ENCODE measurements at regions not wholly inside any gene's neighbourhood (a gene's known extent, or its start where the extent isn't known, plus 50 kb on each side); places are given as distances from the start of the nearest gene placed in this dataset.

DNA sequence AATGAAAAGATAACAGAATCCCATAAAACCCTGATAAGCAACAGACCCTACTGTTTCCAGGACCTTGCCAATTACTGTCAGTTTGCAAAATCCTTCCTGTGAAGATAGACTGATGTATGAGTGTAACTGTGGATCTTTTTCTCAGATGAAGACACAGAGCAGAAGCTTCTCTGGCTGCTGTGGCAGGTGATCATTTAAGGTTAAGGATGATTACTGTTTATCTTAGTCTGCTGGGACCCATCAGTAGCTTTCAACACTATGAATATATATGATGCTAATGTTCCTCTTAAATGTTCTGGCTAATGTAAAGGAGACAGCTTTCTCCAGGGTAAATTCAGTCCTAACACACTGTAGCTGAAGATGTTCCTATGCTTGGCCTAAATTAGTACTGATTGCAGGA is 56.0 kb upstream of the CTTNBP2 start:
- Histone ChIP-seq H3K4me3 (ENCODE audit: insufficient read length, low read depth) (no peak overlapping the region), H3K27me3 (ENCODE audit: insufficient read depth, insufficient read length) (no peaks in the 10 kb centered on the region), H3K36me3 (ENCODE audit: insufficient read depth, insufficient read length, low read length) (no peaks in the 10 kb centered on the region), H3K4me1 (ENCODE audit: insufficient read depth, insufficient read length) (no peaks in the 10 kb centered on the region), H3K9ac (ENCODE audit: insufficient read length, low read depth) (no peak overlapping the region), H3K9me3 (ENCODE audit: insufficient read depth, low read length) (no peaks in the 10 kb centered on the region)
- TF ChIP-seq SUZ12 (IDR thresholded peaks at IDR 0.05; ENCODE audit: extremely low read depth, insufficient read depth, insufficient read length) = no peak
- TF ChIP-seq YY1 (IDR thresholded peaks at IDR 0.05; ENCODE audit: insufficient read depth, insufficient read length) = no peak
- DNase-seq (ENCODE audit: low read depth, low spot score) = no peak

DNA sequence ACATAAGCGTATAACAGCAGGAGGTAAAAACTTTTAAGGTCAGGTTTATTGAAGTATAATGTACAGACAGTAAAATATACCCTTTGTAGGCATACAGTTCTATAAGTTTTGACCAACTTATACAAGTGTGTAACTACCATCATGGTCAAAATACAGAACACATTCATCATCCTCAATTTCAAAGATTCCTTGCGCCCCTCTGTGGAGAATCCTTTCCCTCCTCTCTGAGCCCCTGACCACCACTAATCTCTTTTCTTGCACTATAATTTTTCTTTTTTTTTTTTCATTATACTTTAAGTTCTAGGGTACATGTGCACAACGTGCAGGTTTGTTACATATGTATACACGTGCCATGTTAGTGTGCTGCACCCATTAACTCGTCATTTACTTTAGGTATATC is 58.1 kb upstream of the CTTNBP2 start:
- Histone ChIP-seq H3K4me1 (ENCODE audit: insufficient read depth, insufficient read length) (no peaks in the 10 kb centered on the region), H3K36me3 (ENCODE audit: insufficient read depth, insufficient read length, low read length) (no peaks in the 10 kb centered on the region), H3K27me3 (ENCODE audit: insufficient read depth, insufficient read length) (no peaks in the 10 kb centered on the region), H3K9ac (ENCODE audit: insufficient read length, low read depth) (no peak overlapping the region), H3K9me3 (ENCODE audit: insufficient read depth, low read length) (no peaks in the 10 kb centered on the region), H3K4me3 (ENCODE audit: insufficient read length, low read depth) (no peak overlapping the region)
- TF ChIP-seq SUZ12 (IDR thresholded peaks at IDR 0.05; ENCODE audit: extremely low read depth, insufficient read depth, insufficient read length) (no peak), YY1 (IDR thresholded peaks at IDR 0.05; ENCODE audit: insufficient read depth, insufficient read length) (no peak), ZNF274 (IDR thresholded peaks at IDR 0.05; ENCODE audit: low read depth, low read length) (no peak)
- DNase-seq (ENCODE audit: low read depth, low spot score) = no peak

DNA sequence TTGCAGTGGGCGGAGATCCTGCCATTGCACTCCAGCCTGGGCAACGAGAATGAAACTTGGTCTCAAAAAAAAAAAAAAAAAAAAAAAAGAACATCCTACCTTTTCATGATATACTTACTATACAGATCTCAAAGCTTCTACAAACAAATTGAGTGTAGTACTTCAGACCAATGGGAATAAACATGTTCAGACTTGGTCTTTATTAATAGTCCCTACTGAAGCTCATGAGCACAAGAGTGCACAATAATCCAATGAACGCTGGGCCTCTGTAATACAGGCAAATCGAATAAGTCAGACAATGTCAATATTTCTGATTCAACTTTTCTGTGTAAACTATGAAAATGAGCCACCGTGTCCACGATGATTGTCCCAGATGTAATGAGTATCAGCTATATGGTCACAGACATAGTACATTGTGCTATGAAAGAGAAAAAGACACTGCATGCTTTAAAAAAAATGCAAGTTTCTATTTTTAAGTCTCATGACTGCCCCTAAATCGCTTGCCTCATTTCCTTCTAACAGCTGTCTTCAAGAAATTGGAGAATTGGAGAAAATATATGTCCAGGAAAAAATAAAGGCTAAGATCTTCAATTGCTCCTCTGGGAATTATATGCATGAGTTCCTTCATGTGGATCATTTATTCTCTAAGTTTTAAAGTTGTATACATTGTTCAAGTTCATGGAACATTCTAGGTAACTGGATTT is 64.0 kb upstream of the CTTNBP2 start:
- TF ChIP-seq SUZ12 (IDR thresholded peaks at IDR 0.05; ENCODE audit: extremely low read depth, insufficient read depth, insufficient read length) = no peak
- TF ChIP-seq ZNF274 (IDR thresholded peaks at IDR 0.05; ENCODE audit: low read depth, low read length) = no peak
- no peak for TF ChIP-seq YY1 (IDR thresholded peaks at IDR 0.05; ENCODE audit: insufficient read depth, insufficient read length)
- no peak for DNase-seq (ENCODE audit: low read depth, low spot score)
- Histone ChIP-seq H3K36me3 (ENCODE audit: insufficient read depth, insufficient read length, low read length) (no peaks in the 10 kb centered on the region), H3K9me3 (ENCODE audit: insufficient read depth, low read length) (no peaks in the 10 kb centered on the region), H3K4me3 (ENCODE audit: insufficient read length, low read depth) (no peak overlapping the region), H3K27me3 (ENCODE audit: insufficient read depth, insufficient read length) (no peaks in the 10 kb centered on the region), H3K9ac (ENCODE audit: insufficient read length, low read depth) (no peak overlapping the region), H3K4me1 (ENCODE audit: insufficient read depth, insufficient read length) (no peaks in the 10 kb centered on the region)

DNA sequence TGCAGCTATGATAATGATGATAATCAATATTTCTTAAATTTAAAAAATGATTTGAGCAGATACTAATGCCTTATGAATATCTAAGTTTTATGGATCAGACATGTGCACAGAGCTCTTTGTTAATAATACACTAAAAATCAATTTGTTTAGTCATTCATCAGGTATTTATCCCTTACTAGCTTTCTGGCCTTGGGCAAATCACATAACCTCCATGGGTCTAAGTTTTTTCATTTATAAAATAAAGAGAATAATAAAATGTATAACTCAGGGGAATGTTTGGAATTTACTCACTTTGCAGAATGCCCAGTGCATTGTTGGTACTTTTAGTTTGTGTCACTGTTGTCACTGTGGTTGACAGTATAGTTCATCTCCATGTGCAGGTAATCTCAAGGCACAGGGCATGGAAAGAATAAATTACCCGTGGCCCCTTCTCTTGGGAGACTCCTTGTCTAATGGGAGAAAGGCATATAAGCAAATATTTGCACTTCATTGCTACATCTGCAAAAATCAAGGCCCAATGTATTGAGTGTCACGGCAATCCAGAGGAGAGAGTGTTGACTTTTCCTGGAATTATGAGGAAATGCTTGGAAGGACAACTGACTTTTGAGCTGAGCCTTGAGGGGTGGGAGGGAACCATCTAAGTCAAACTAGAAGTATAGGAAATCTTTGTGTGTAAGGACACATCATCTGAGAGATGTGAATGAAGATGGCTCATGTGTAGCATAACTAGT is 64.7 kb upstream of the CTTNBP2 start:
- Histone ChIP-seq H3K9ac (ENCODE audit: insufficient read length, low read depth) (no peak overlapping the region), H3K27me3 (ENCODE audit: insufficient read depth, insufficient read length) (no peaks in the 10 kb centered on the region)
- DNase-seq (ENCODE audit: low read depth, low spot score) = no peak

GRCh38 chr7:117941138-117941810 is 68.0 kb upstream of the CTTNBP2 start:
- TF ChIP-seq SUZ12 (IDR thresholded peaks at IDR 0.05; ENCODE audit: extremely low read depth, insufficient read depth, insufficient read length) (no peak), ZNF274 (IDR thresholded peaks at IDR 0.05; ENCODE audit: low read depth, low read length) (no peak), YY1 (IDR thresholded peaks at IDR 0.05; ENCODE audit: insufficient read depth, insufficient read length) (no peak)
- no peaks in the 10 kb centered on the region for H3K27me3 ChIP-seq (ENCODE audit: insufficient read depth, insufficient read length)
- H3K4me3 ChIP-seq (ENCODE audit: insufficient read length, low read depth) = no peak overlapping the region
- H3K9ac ChIP-seq (ENCODE audit: insufficient read length, low read depth) = no peak overlapping the region
- DNase-seq (ENCODE audit: low read depth, low spot score) = no peak
- no peaks in the 10 kb centered on the region for H3K36me3 ChIP-seq (ENCODE audit: insufficient read depth, insufficient read length, low read length)
- H3K4me1 ChIP-seq (ENCODE audit: insufficient read depth, insufficient read length) = no peaks in the 10 kb centered on the region
- H3K9me3 ChIP-seq (ENCODE audit: insufficient read depth, low read length) = no peaks in the 10 kb centered on the region

More for the DNA sequence above, 64.7 kb upstream of the CTTNBP2 start:
- TF ChIP-seq ZNF274 (IDR thresholded peaks at IDR 0.05; ENCODE audit: low read depth, low read length) (no peak), SUZ12 (IDR thresholded peaks at IDR 0.05; ENCODE audit: extremely low read depth, insufficient read depth, insufficient read length) (no peak)
- H3K4me1 ChIP-seq (ENCODE audit: insufficient read depth, insufficient read length) = no peaks in the 10 kb centered on the region
- H3K36me3 ChIP-seq (ENCODE audit: insufficient read depth, insufficient read length, low read length) = no peaks in the 10 kb centered on the region
- no peak overlapping the region for H3K4me3 ChIP-seq (ENCODE audit: insufficient read length, low read depth)
- no peaks in the 10 kb centered on the region for H3K9me3 ChIP-seq (ENCODE audit: insufficient read depth, low read length)

DNA sequence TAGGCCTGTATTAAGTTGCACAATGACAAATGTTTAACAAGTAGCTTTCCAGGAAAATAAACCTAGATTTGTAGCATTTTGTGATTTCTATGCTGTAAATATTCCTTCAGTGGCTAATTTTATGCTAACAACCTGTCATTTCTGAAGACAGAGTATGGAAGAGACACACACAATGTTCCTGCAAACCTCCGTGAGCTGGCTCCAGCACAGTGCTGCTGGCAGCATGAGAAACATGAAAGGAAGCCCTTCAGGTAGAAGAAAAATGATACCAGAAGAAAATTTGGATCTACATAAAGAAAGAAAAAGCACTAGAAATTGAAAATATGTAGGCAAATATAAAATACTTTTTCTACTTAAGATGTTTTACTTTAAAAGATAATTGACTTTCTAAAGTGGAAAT is 69.5 kb upstream of the CTTNBP2 start:
- DNase-seq (ENCODE audit: low read depth, low spot score) = no peak
- no peak overlapping the region for H3K4me3 ChIP-seq (ENCODE audit: insufficient read length, low read depth)
- no peaks in the 10 kb centered on the region for H3K36me3 ChIP-seq (ENCODE audit: insufficient read depth, insufficient read length, low read length)
- H3K9me3 ChIP-seq (ENCODE audit: insufficient read depth, low read length) = no peaks in the 10 kb centered on the region
- no peaks in the 10 kb centered on the region for H3K27me3 ChIP-seq (ENCODE audit: insufficient read depth, insufficient read length)
- H3K4me1 ChIP-seq (ENCODE audit: insufficient read depth, insufficient read length) = no peaks in the 10 kb centered on the region
- no peak overlapping the region for H3K9ac ChIP-seq (ENCODE audit: insufficient read length, low read depth)
- TF ChIP-seq SUZ12 (IDR thresholded peaks at IDR 0.05; ENCODE audit: extremely low read depth, insufficient read depth, insufficient read length) = no peak
- TF ChIP-seq YY1 (IDR thresholded peaks at IDR 0.05; ENCODE audit: insufficient read depth, insufficient read length) = no peak

- H3K27me3 ChIP-seq (ENCODE audit: insufficient read depth, insufficient read length) = no peaks in the 10 kb centered on the region
- no peak overlapping the region for H3K4me3 ChIP-seq (ENCODE audit: insufficient read length, low read depth)
- TF ChIP-seq SUZ12 (IDR thresholded peaks at IDR 0.05; ENCODE audit: extremely low read depth, insufficient read depth, insufficient read length) (no peak), ZNF274 (IDR thresholded peaks at IDR 0.05; ENCODE audit: low read depth, low read length) (no peak), YY1 (IDR thresholded peaks at IDR 0.05; ENCODE audit: insufficient read depth, insufficient read length) (no peak)
- no peaks in the 10 kb centered on the region for H3K9me3 ChIP-seq (ENCODE audit: insufficient read depth, low read length)
- H3K9ac ChIP-seq (ENCODE audit: insufficient read length, low read depth) = no peak overlapping the region
- H3K4me1 ChIP-seq (ENCODE audit: insufficient read depth, insufficient read length) = no peaks in the 10 kb centered on the region
- H3K36me3 ChIP-seq (ENCODE audit: insufficient read depth, insufficient read length, low read length) = no peaks in the 10 kb centered on the region
- DNase-seq (ENCODE audit: low read depth, low spot score) = no peak
Measured at GRCh38 chr7:117944886-117945285, 71.6 kb upstream of the CTTNBP2 start.
